Neutrophil (primary cell): ENCODE measurements at regions not wholly inside any gene's neighbourhood (a gene's known extent, or its start where the extent isn't known, plus 50 kb on each side); places are given as distances from the start of the nearest gene placed in this dataset.

Experiments
- H3K27ac ChIP-seq: fragments of 200-600 bp; sonication (generic); 2 replicates; pipeline ENCODE4 v1.5.1; 2016; ENCODE audit warnings: mild to moderate bottlenecking, moderate library complexity
- H3K27me3 ChIP-seq: fragments of 200-600 bp; sonication (generic); 2 replicates; pipeline ENCODE4 v1.6.0; 2016; ENCODE audit warnings: mild to moderate bottlenecking
- H3K36me3 ChIP-seq: fragments of 200-600 bp; sonication (generic); 2 replicates; pipeline ENCODE4 v1.5.1; 2017
- H3K4me1 ChIP-seq, 2 experiments: fragments of 200-600 bp in 1 of 2; sonication (generic) in 1 of 2; 1 replicate in 1 of 2; 2 replicates in 1 of 2; pipeline versions ENCODE4 v1.5.1 to v1.6.1; 2013 to 2016; ENCODE audit warnings: low read depth in 1 of 2, low read length in 1 of 2, mild to moderate bottlenecking in 1 of 2, moderate library complexity in 1 of 2; ENCODE audit not compliant: control insufficient read depth in 1 of 2, insufficient read depth in 1 of 2
- H3K4me3 ChIP-seq, 2 experiments: fragments of 200-600 bp in 1 of 2; sonication (generic) in 1 of 2; 1 replicate in 1 of 2; 2 replicates in 1 of 2; pipeline ENCODE4 v1.5.1; 2013 to 2016; ENCODE audit warnings: low read depth in 1 of 2, low read length in 1 of 2, mild to moderate bottlenecking in 1 of 2, moderate library complexity in 1 of 2
- H3K9me3 ChIP-seq: fragments of 200-600 bp; sonication (generic); 2 replicates; pipeline ENCODE4 v1.5.1; 2016
- CTCF ChIP-seq: fragments of 200-600 bp; sonication (generic); IDR thresholded peaks from 2 replicates; pipeline ENCODE4 v1.5.1; 2016; ENCODE audit warnings: antibody characterized with exemption

- Histone ChIP-seq H3K9me3 (no peaks in the 10 kb centered on the region), H3K4me1 (no peaks in the 10 kb centered on the region), H3K27me3 (no peaks in the 10 kb centered on the region), H3K36me3 (no peaks in the 10 kb centered on the region), H3K4me3 (no peak overlapping the region), H3K27ac (no peak overlapping the region)
- TF ChIP-seq CTCF, result no peak
These were observed 197.3 kb upstream of the C9orf72 start for GRCh38 chr9:27770541-27770940.

GRCh38 chr9:27771803-27772545 lies 198.7 kb upstream of the C9orf72 start:
- H3K9me3 ChIP-seq, result no peaks in the 10 kb centered on the region
- H3K27me3 ChIP-seq, result no peaks in the 10 kb centered on the region
- no peak overlapping the region for H3K27ac ChIP-seq
- H3K4me3 ChIP-seq, result no peak overlapping the region
- no peaks in the 10 kb centered on the region for H3K36me3 ChIP-seq
- TF ChIP-seq CTCF, result no peak
- H3K4me1 ChIP-seq, result no peaks in the 10 kb centered on the region

- H3K4me1 ChIP-seq, result no peaks in the 10 kb centered on the region
- no peak for TF ChIP-seq CTCF
- H3K36me3 ChIP-seq, result no peaks in the 10 kb centered on the region
- no peak overlapping the region for H3K27ac ChIP-seq
- no peak overlapping the region for H3K4me3 ChIP-seq
- H3K27me3 ChIP-seq, result no peaks in the 10 kb centered on the region
- H3K9me3 ChIP-seq, result no peaks in the 10 kb centered on the region
These were observed 211.8 kb upstream of the C9orf72 start for GRCh38 chr9:27784847-27785713.

GRCh38 chr9:27785714-27786100 lies 212.4 kb upstream of the C9orf72 start:
- no peaks in the 10 kb centered on the region for H3K36me3 ChIP-seq
- TF ChIP-seq CTCF, result no peak
- no peaks in the 10 kb centered on the region for H3K27me3 ChIP-seq
- H3K4me1 ChIP-seq, result no peaks in the 10 kb centered on the region
- H3K9me3 ChIP-seq, result no peaks in the 10 kb centered on the region
- no peak overlapping the region for H3K4me3 ChIP-seq
- H3K27ac ChIP-seq, result no peak overlapping the region

GRCh38 chr9:27787891-27788290 lies 214.6 kb upstream of the C9orf72 start:
- no peak overlapping the region for H3K4me3 ChIP-seq
- H3K9me3 ChIP-seq, result no peaks in the 10 kb centered on the region
- H3K36me3 ChIP-seq, result no peaks in the 10 kb centered on the region
- no peaks in the 10 kb centered on the region for H3K27me3 ChIP-seq
- H3K4me1 ChIP-seq, result no peaks in the 10 kb centered on the region
- no peak overlapping the region for H3K27ac ChIP-seq
- TF ChIP-seq CTCF, result no peak
